Suprapubic skin (tissue), 4 donors: ENCODE measurements at regions not wholly inside any gene's neighbourhood (a gene's known extent, or its start where the extent isn't known, plus 50 kb on each side); places are given as distances from the start of the nearest gene placed in this dataset.

Experiments used
- DNase-seq, 2 donors: peaks; one replicate each; pipeline ENCODE4 v3.0.0-alpha.2; 2019; ENCODE audit warnings: low spot score in 2 of 2
- H3K27ac ChIP-seq: fragments of 200-600 bp; sonication (generic); one replicate; pipeline ENCODE4 v1.5.1; 2019
- H3K27me3 ChIP-seq: fragments of 200-600 bp; sonication (generic); one replicate; pipeline ENCODE4 v1.5.1; 2019
- H3K36me3 ChIP-seq: fragments of 200-600 bp; sonication (generic); one replicate; pipeline ENCODE4 v1.5.1; 2019
- H3K4me1 ChIP-seq: fragments of 200-600 bp; sonication (generic); one replicate; pipeline ENCODE4 v1.5.1; 2019
- H3K4me3 ChIP-seq: fragments of 200-600 bp; sonication (generic); one replicate; pipeline ENCODE4 v1.5.1; 2019; ENCODE audit warnings: mild to moderate bottlenecking
- H3K9me3 ChIP-seq: fragments of 200-600 bp; sonication (generic); one replicate; pipeline ENCODE4 v1.5.1; 2019
- CTCF ChIP-seq, 2 donors: fragments of 200-600 bp in 1 of 2; fragments of 450-650 bp in 1 of 2; sonication (generic) in 1 of 2; IDR thresholded peaks; one replicate each; pipeline ENCODE4 v1.5.1; 2016 to 2019; ENCODE audit warnings: antibody characterized with exemption in 2 of 2, mild to moderate bottlenecking in 1 of 2, moderate library complexity in 1 of 2
- EP300 ChIP-seq: sonication (generic); formaldehyde crosslinking; IDR thresholded peaks from one replicate; pipeline ENCODE4 v1.6.1; 2017; ENCODE audit warnings: antibody characterized with exemption
- POLR2A ChIP-seq, 2 donors: fragments of 450-650 bp; IDR thresholded peaks; one replicate each; pipeline ENCODE4 v1.6.1; 2017; ENCODE audit warnings: antibody characterized with exemption in 2 of 2, mild to moderate bottlenecking in 2 of 2, moderate library complexity in 2 of 2
- POLR2AphosphoS5 ChIP-seq, 3 donors: sonication (generic); formaldehyde crosslinking; IDR thresholded peaks; one replicate each; pipeline ENCODE4 v1.6.1; 2017; ENCODE audit warnings: antibody characterized with exemption in 3 of 3
- WGBS: methylation state at CpG from one replicate; pipeline ENCODE4 v1.1.5; 2018; 5-methylcytosine and 5-hydroxymethylcytosine counted together

DNA sequence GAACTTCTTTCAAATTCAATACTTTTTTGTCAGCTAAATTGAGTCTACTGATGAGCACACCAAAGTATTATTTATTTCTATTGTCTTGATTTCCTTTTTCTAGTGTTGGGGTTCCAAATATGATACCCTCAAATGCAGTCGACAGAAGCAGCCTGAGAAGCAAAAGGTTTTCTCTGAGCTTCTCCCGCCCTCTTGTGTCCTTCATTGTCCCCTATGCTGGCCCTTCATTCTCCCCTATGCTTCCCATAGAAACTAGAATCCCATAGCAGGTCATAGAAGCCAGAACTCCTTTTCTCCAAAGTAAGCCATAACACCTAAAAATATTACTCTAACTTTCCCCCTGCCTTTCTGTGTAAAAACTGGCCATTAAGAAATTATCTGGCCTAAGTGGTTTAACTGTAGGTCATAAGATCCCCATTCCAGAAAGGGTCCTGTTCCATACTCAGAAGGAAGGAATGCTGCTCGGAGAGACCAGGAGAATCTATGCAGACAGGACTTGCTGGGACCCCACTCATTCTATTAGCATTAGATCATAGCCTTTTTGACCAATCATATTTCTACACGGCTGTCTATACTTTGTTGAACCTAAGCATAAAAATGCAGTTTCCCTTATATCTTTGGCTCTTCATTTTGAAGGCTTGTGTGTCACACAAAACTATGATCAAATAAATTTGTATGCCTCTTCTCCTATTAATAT, 764.6 kb upstream of the PKDCC start:
- DNase-seq: no peak
- no peak overlapping the region for H3K4me3 ChIP-seq
- no peaks in the 10 kb centered on the region for H3K9me3 ChIP-seq
- H3K4me1 ChIP-seq: no peaks in the 10 kb centered on the region
- H3K27ac ChIP-seq: no peak overlapping the region
- no peaks in the 10 kb centered on the region for H3K27me3 ChIP-seq
- no peak for TF ChIP-seq POLR2AphosphoS5 (IDR thresholded peaks at IDR 0.05)
- no peak for TF ChIP-seq CTCF (IDR thresholded peaks at IDR 0.05)
- H3K36me3 ChIP-seq: no peaks in the 10 kb centered on the region
- WGBS: 68% methylated on average over 4 of the region's 4 CpGs

- no peak overlapping the region for H3K4me3 ChIP-seq
- H3K36me3 ChIP-seq: no peaks in the 10 kb centered on the region
- H3K4me1 ChIP-seq: no peaks in the 10 kb centered on the region
- no peak for DNase-seq
- peaks cover 4% of the 10 kb centered on the region for H3K9me3 ChIP-seq
- no peaks in the 10 kb centered on the region for H3K27me3 ChIP-seq
- no peak overlapping the region for H3K27ac ChIP-seq
- 81% methylated on average over 1 of the region's 1 CpG for WGBS
- TF ChIP-seq POLR2A (IDR thresholded peaks at IDR 0.05): no peak
- TF ChIP-seq EP300: no peak
- TF ChIP-seq CTCF (IDR thresholded peaks at IDR 0.05): no peak
- TF ChIP-seq POLR2AphosphoS5 (IDR thresholded peaks at IDR 0.05): no peak
These were observed 754.3 kb upstream of the PKDCC start for GRCh38 chr2:41293491-41293890.

DNA sequence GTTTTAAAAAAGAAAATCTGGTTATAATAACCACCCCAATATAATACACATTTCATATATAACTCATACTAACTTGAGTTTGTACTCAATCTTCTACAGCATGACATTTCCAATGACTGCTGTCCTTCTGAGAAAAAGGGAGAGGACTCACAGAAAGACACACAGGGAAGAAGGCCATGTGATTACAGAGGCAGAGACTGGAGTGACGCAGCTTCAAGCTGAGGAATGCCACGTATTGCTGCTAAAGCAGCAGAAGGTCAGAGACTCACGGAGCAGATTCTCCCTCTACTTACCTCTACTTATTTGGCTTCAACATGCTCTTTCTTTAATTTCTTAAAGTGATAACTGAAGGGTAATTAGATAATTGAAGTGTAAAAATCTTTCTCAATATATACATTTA, 753.5 kb upstream of the PKDCC start:
- H3K4me3 ChIP-seq: no peak overlapping the region
- DNase-seq: no peak
- no peaks in the 10 kb centered on the region for H3K27me3 ChIP-seq
- TF ChIP-seq CTCF (IDR thresholded peaks at IDR 0.05): no peak
- no peak for TF ChIP-seq POLR2A (IDR thresholded peaks at IDR 0.05)
- no peak for TF ChIP-seq POLR2AphosphoS5 (IDR thresholded peaks at IDR 0.05)
- TF ChIP-seq EP300: no peak
- 73% methylated on average over 3 of the region's 3 CpGs for WGBS
- H3K9me3 ChIP-seq: peaks cover 4% of the 10 kb centered on the region
- H3K27ac ChIP-seq: no peak overlapping the region
- H3K4me1 ChIP-seq: no peaks in the 10 kb centered on the region
- no peaks in the 10 kb centered on the region for H3K36me3 ChIP-seq

DNA sequence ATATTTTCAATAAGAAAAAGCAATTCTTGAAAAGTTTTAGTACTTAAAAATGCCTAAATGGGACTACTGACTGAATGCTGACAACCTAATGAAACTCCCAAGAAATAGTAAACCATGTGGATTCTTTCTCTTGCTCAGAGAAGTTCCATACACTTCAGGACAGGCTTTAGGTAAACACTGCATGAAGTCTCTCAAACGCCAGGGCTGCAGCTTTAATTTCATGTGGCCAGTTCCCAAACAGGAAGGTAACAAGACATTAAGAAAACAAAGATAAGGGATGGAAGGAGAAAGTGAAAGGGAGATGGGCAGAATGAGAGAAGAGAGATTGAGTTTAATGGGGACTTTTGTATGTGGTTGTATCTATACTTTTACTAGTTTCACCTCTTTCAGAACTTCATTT, 734.7 kb upstream of the PKDCC start:
- Histone ChIP-seq H3K4me3 (no peak overlapping the region), H3K9me3 (no peaks in the 10 kb centered on the region), H3K4me1 (no peaks in the 10 kb centered on the region), H3K36me3 (no peaks in the 10 kb centered on the region), H3K27me3 (no peaks in the 10 kb centered on the region), H3K27ac (no peak overlapping the region)
- no peak for TF ChIP-seq POLR2AphosphoS5 (IDR thresholded peaks at IDR 0.05)
- TF ChIP-seq EP300: no peak
- no peak for TF ChIP-seq CTCF (IDR thresholded peaks at IDR 0.05)
- no peak for TF ChIP-seq POLR2A (IDR thresholded peaks at IDR 0.05)
- 46% methylated on average over 1 of the region's 1 CpG for WGBS
- DNase-seq: no peak

DNA sequence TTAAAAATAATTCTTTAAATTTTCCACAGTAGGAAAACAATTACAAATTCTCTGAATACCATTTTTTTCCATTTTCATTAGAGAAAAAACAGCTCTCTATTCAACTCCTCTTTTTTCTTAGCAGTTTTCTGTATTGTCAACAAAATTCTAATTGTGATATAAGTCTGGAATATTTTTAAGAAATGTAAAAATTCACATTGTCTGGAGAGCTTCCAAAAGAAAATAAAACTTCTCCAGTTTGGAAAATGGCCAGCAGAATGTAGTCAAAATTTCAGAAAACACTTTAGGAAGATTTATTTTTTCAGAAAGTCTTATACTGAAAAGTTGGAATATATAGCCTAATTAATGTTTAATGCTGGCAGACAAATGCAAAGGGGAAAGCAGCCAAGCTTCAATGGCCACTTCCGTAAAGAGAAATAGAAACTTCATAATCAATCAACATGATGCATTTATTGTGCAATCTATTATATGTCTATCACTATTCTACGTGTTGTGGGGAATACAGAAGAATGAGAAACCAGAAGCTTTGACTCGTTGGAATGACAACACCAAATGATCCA, 733.2 kb upstream of the PKDCC start:
- Histone ChIP-seq H3K4me3 (no peak overlapping the region), H3K4me1 (no peaks in the 10 kb centered on the region), H3K27me3 (no peaks in the 10 kb centered on the region), H3K36me3 (no peaks in the 10 kb centered on the region), H3K27ac (no peak overlapping the region), H3K9me3 (no peaks in the 10 kb centered on the region)
- no peak for TF ChIP-seq POLR2AphosphoS5 (IDR thresholded peaks at IDR 0.05)
- TF ChIP-seq EP300: no peak
- no peak for TF ChIP-seq CTCF (IDR thresholded peaks at IDR 0.05)
- TF ChIP-seq POLR2A (IDR thresholded peaks at IDR 0.05): no peak
- WGBS: 29% methylated on average over 3 of the region's 3 CpGs
- DNase-seq: no peak
